Uterus (tissue), 3 donors: ENCODE measurements at regions not wholly inside any gene's neighbourhood (a gene's known extent, or its start where the extent isn't known, plus 50 kb on each side); places are given as distances from the start of the nearest gene placed in this dataset.

Experiments used
- DNase-seq, 2 donors: peaks; one replicate each; pipeline ENCODE4 v3.0.0-alpha.2; 2019 to 2020
- H3K27ac ChIP-seq, 2 donors: fragments of 200-600 bp; sonication (generic); 1 replicate in 1 of 2; 2 replicates in 1 of 2; pipeline ENCODE4 v1.5.1; 2016 to 2018
- H3K27me3 ChIP-seq, 2 donors: fragments of 200-600 bp; sonication (generic); one replicate each; pipeline ENCODE4 v1.5.1; 2018 to 2019; ENCODE audit warnings: control low read depth in 1 of 2
- H3K36me3 ChIP-seq, 2 donors: fragments of 200-600 bp; sonication (generic); one replicate each; pipeline ENCODE4 v1.5.1; 2019; ENCODE audit warnings: control low read depth in 1 of 2
- H3K4me1 ChIP-seq, 2 donors: fragments of 200-600 bp; sonication (generic); one replicate each; pipeline ENCODE4 v1.5.1; 2018 to 2019; ENCODE audit warnings: control low read depth in 1 of 2
- H3K4me3 ChIP-seq, 2 donors: fragments of 200-600 bp; sonication (generic); 1 replicate in 1 of 2; 2 replicates in 1 of 2; pipeline ENCODE4 v1.5.1; 2018 to 2019; ENCODE audit warnings: mild to moderate bottlenecking in 1 of 2
- H3K9me3 ChIP-seq, 2 donors: fragments of 200-600 bp; sonication (generic); one replicate each; pipeline ENCODE4 v1.5.1; 2019; ENCODE audit warnings: control low read depth in 1 of 2
- POLR2A ChIP-seq, 2 donors: fragments of 450-650 bp; IDR thresholded peaks; one replicate each; pipeline ENCODE4 v1.6.1; 2016; ENCODE audit warnings: antibody characterized with exemption in 2 of 2, mild to moderate bottlenecking in 1 of 2, moderate library complexity in 1 of 2
- intact Hi-C: fragments of 100-400 bp; cut with DNase I; formaldehyde crosslinking; loops from one replicate; pipeline ENCODE4 v1.15.1; 2023; ENCODE audit warnings: low total_unique reads
- TF ChIP-seq, protein P1 (sequence below), 4 experiments: fragments of 200-600 bp in 2 of 4; fragments of 450-650 bp in 2 of 4; sonication (generic) in 2 of 4; IDR thresholded peaks; one replicate each; pipeline ENCODE4 v1.5.1; 2016 to 2019; ENCODE audit warnings: antibody characterized with exemption in 4 of 4, mild to moderate bottlenecking in 2 of 4, moderate library complexity in 1 of 4
- donor health status: DM: yes; HTN: yes; CAD: no.

DNA sequence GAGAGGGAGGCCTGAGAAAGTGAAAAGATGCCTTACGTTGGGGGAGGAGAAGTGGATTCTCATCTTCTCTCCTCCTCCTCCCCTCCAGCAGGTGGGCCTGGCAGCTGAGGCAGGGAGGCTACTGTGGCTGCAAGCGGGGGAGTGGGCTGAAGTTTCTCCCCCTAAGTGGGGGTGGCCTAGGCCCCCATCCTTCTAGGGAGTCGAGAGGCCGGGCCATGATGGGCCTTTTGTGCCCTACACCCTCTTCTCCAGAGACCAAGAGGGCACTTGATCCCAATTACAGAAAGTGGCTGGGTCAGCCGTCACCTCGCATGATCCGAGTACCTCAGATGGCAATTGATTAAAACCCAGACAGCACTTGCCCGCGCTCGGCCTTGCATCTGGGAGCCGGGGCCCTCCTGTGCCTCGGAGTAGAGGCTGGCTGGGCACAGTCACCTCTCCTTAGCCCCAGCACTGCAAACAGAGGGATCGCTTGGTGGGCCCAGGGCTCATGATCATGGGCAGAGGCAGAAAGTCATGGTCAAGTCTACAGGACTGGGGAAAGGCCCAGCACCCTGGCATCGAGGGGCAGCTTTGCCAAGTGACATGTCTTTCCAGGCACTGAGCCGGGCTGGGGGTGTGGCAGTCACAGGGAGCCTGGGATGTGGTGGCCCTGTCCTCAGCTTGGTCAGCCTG, 78.3 kb downstream of the IRX5 start:
- Histone ChIP-seq H3K27ac (no peak overlapping the region), H3K36me3 (no peaks in the 10 kb centered on the region), H3K4me3 (no peak overlapping the region), H3K27me3 (no peaks in the 10 kb centered on the region), H3K9me3 (no peaks in the 10 kb centered on the region), H3K4me1 (no peaks in the 10 kb centered on the region)
- no peak for DNase-seq
- intact Hi-C loops = no loop called here
- TF ChIP-seq, protein P1, sequence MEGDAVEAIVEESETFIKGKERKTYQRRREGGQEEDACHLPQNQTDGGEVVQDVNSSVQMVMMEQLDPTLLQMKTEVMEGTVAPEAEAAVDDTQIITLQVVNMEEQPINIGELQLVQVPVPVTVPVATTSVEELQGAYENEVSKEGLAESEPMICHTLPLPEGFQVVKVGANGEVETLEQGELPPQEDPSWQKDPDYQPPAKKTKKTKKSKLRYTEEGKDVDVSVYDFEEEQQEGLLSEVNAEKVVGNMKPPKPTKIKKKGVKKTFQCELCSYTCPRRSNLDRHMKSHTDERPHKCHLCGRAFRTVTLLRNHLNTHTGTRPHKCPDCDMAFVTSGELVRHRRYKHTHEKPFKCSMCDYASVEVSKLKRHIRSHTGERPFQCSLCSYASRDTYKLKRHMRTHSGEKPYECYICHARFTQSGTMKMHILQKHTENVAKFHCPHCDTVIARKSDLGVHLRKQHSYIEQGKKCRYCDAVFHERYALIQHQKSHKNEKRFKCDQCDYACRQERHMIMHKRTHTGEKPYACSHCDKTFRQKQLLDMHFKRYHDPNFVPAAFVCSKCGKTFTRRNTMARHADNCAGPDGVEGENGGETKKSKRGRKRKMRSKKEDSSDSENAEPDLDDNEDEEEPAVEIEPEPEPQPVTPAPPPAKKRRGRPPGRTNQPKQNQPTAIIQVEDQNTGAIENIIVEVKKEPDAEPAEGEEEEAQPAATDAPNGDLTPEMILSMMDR (IDR thresholded peaks at IDR 0.05) = no peak
- TF ChIP-seq POLR2A (IDR thresholded peaks at IDR 0.05) = no peak

DNA sequence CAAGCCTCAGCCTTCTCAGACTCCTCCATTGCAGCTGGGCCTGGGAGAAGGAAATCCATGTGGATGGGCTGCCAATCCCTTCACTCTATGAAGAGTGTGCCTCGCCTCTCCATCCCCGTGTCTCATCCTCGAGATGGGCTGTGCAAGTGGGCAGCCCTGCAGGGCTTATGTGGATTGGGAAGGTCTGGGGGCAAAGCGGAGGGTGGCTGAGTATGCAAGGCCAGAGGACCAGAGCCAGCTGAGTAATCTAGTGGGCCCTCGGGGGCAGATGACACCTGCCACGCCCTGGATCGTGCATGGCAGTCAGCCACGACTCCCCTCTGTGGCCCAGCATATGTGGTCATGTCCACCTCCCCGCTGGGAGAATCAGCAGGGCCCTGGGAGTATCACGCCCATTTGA, 78.9 kb downstream of the IRX5 start:
- no peaks in the 10 kb centered on the region for H3K9me3 ChIP-seq
- no peak overlapping the region for H3K4me3 ChIP-seq
- no peaks in the 10 kb centered on the region for H3K4me1 ChIP-seq
- intact Hi-C loops = no loop called here
- H3K36me3 ChIP-seq = no peaks in the 10 kb centered on the region
- no peak for TF ChIP-seq POLR2A (IDR thresholded peaks at IDR 0.05)
- TF ChIP-seq, protein P1 (IDR thresholded peaks at IDR 0.05) = no peak
- DNase-seq = no peak
- no peaks in the 10 kb centered on the region for H3K27me3 ChIP-seq
- H3K27ac ChIP-seq = no peak overlapping the region

GRCh38 chr16:55010492-55011160, 80.0 kb downstream of the IRX5 start:
- Histone ChIP-seq H3K9me3 (no peaks in the 10 kb centered on the region), H3K27me3 (no peaks in the 10 kb centered on the region), H3K4me3 (no peak overlapping the region), H3K27ac (no peak overlapping the region), H3K36me3 (no peaks in the 10 kb centered on the region), H3K4me1 (no peaks in the 10 kb centered on the region)
- intact Hi-C loops = no loop called here
- no peak for DNase-seq
- TF ChIP-seq, protein P1 (IDR thresholded peaks at IDR 0.05) = no peak
- no peak for TF ChIP-seq POLR2A (IDR thresholded peaks at IDR 0.05)

DNA sequence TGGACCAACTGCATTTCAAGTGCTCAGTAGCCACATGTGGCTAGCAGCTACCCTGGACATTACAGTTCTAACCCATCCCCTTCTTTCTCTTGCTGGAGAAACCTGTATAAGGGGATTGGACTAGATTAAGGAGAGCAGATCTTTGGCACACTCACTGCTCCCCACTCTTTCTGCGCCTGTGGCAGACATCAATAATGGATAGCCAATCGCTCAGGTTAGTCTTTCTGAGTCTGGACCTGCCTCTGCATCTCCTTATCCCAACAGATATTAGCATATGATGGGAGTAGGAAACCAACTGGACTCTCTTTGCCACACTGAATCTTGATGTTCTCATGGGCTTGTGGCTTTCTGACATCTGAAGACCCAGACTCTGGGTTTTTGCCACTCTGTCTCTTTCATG, 81.7 kb downstream of the IRX5 start:
- Histone ChIP-seq H3K36me3 (no peaks in the 10 kb centered on the region), H3K9me3 (no peaks in the 10 kb centered on the region), H3K27me3 (no peaks in the 10 kb centered on the region), H3K4me1 (no peaks in the 10 kb centered on the region), H3K27ac (no peak overlapping the region), H3K4me3 (no peak overlapping the region)
- DNase-seq = no peak
- TF ChIP-seq POLR2A (IDR thresholded peaks at IDR 0.05) = no peak
- TF ChIP-seq, protein P1 (IDR thresholded peaks at IDR 0.05) = no peak
- intact Hi-C loops = no loop called here

DNA sequence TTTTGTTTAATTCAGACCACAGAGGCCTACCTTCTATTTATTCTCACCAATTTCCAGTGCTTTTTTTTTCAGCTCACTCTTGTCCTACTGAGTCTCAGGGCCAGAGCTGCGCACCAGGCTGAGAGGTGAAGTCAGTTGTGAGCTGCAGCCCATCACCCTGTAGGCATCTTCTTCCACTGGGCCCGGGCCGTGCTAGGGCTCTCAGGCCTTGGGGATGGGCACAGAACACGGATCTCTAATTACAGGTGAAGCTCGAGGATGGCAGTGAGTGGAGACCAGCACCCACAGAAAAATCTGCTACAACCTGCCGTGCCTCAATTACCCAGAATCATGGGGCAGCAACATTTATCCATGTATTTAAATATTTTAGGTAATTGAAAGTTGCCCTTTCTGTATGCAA, 82.1 kb downstream of the IRX5 start:
- no peak overlapping the region for H3K4me3 ChIP-seq
- no peaks in the 10 kb centered on the region for H3K27me3 ChIP-seq
- no peaks in the 10 kb centered on the region for H3K9me3 ChIP-seq
- no peaks in the 10 kb centered on the region for H3K36me3 ChIP-seq
- intact Hi-C loops = no loop called here
- no peaks in the 10 kb centered on the region for H3K4me1 ChIP-seq
- no peak for DNase-seq
- TF ChIP-seq, protein P1 (IDR thresholded peaks at IDR 0.05) = no peak
- TF ChIP-seq POLR2A (IDR thresholded peaks at IDR 0.05) = no peak
- no peak overlapping the region for H3K27ac ChIP-seq
